Skeletal muscle satellite cell (primary cell): ENCODE measurements at regions not wholly inside any gene's neighbourhood (a gene's known extent, or its start where the extent isn't known, plus 50 kb on each side); places are given as distances from the start of the nearest gene placed in this dataset.

ENCODE experiments used
- H3K27me3 ChIP-seq: 2 replicates; pipeline ENCODE4 v1.7.0; 2013; ENCODE audit warnings: low read length; ENCODE audit not compliant: control insufficient read depth, insufficient read depth
- H3K36me3 ChIP-seq: 2 replicates; pipeline ENCODE4 v1.7.0; 2013; ENCODE audit warnings: mild to moderate bottlenecking, control low read depth, low read length; ENCODE audit not compliant: insufficient read depth
- H3K4me1 ChIP-seq: 2 replicates; pipeline ENCODE4 v1.7.0; 2013; ENCODE audit warnings: low read length; ENCODE audit not compliant: control insufficient read depth, insufficient read depth
- H3K4me2 ChIP-seq: 2 replicates; pipeline ENCODE4 v1.7.0; 2013; ENCODE audit warnings: mild to moderate bottlenecking, low read length
- H3K4me3 ChIP-seq: 2 replicates; pipeline ENCODE4 v1.7.0; 2013; ENCODE audit warnings: low read length
- H3K9ac ChIP-seq: 2 replicates; pipeline ENCODE4 v1.7.0; 2013; ENCODE audit warnings: mild to moderate bottlenecking, low read depth, low read length, moderate library complexity
- H3K9me3 ChIP-seq: replicated peaks from 2 replicates; pipeline ENCODE4 v1.7.0; 2013; ENCODE audit warnings: mild to moderate bottlenecking, control low read depth, low read length

- no peak overlapping the region for H3K4me3 ChIP-seq
These were observed 436.4 kb downstream of the ADAMTS20 start for GRCh38 chr12:43115441-43116160.

GRCh38 chr12:43114316-43114715, 437.7 kb downstream of the ADAMTS20 start:
- Histone ChIP-seq H3K4me3 (no peak overlapping the region), H3K9ac (no peak overlapping the region), H3K4me1 (no peaks in the 10 kb centered on the region), H3K27me3 (no peaks in the 10 kb centered on the region), H3K4me2 (no peak overlapping the region), H3K9me3 (no peaks in the 10 kb centered on the region), H3K36me3 (no peaks in the 10 kb centered on the region)

More at GRCh38 chr12:43115441-43116160, 436.4 kb downstream of the ADAMTS20 start:
- no peaks in the 10 kb centered on the region for H3K4me1 ChIP-seq
- no peak overlapping the region for H3K9ac ChIP-seq
- no peaks in the 10 kb centered on the region for H3K9me3 ChIP-seq
- H3K36me3 ChIP-seq = no peaks in the 10 kb centered on the region
- no peak overlapping the region for H3K4me2 ChIP-seq
- no peaks in the 10 kb centered on the region for H3K27me3 ChIP-seq

GRCh38 chr12:43113616-43114015, 438.4 kb downstream of the ADAMTS20 start:
- Histone ChIP-seq H3K4me1 (no peaks in the 10 kb centered on the region), H3K4me3 (no peak overlapping the region), H3K4me2 (no peak overlapping the region), H3K36me3 (no peaks in the 10 kb centered on the region), H3K27me3 (no peaks in the 10 kb centered on the region), H3K9ac (no peak overlapping the region), H3K9me3 (no peaks in the 10 kb centered on the region)

- no peak overlapping the region for H3K4me3 ChIP-seq
- no peaks in the 10 kb centered on the region for H3K9me3 ChIP-seq
- H3K4me2 ChIP-seq = no peak overlapping the region
- H3K27me3 ChIP-seq = no peaks in the 10 kb centered on the region
- H3K4me1 ChIP-seq = no peaks in the 10 kb centered on the region
- H3K9ac ChIP-seq = no peak overlapping the region
- no peaks in the 10 kb centered on the region for H3K36me3 ChIP-seq
These were observed 438.9 kb downstream of the ADAMTS20 start for GRCh38 chr12:43113135-43113534.

- no peaks in the 10 kb centered on the region for H3K36me3 ChIP-seq
- H3K4me1 ChIP-seq = no peaks in the 10 kb centered on the region
- no peaks in the 10 kb centered on the region for H3K9me3 ChIP-seq
- no peak overlapping the region for H3K4me3 ChIP-seq
- no peak overlapping the region for H3K9ac ChIP-seq
- H3K27me3 ChIP-seq = no peaks in the 10 kb centered on the region
- no peak overlapping the region for H3K4me2 ChIP-seq
These were observed 439.7 kb downstream of the ADAMTS20 start for GRCh38 chr12:43112101-43112920.

GRCh38 chr12:43111608-43112007, 440.4 kb downstream of the ADAMTS20 start:
- H3K4me2 ChIP-seq = no peak overlapping the region
- H3K4me3 ChIP-seq = no peak overlapping the region
- no peaks in the 10 kb centered on the region for H3K36me3 ChIP-seq
- H3K27me3 ChIP-seq = no peaks in the 10 kb centered on the region
- no peaks in the 10 kb centered on the region for H3K4me1 ChIP-seq
- no peaks in the 10 kb centered on the region for H3K9me3 ChIP-seq
- no peak overlapping the region for H3K9ac ChIP-seq

- Histone ChIP-seq H3K9ac (no peak overlapping the region), H3K36me3 (no peaks in the 10 kb centered on the region), H3K4me3 (no peak overlapping the region), H3K4me1 (peaks cover 3% of the 10 kb centered on the region), H3K27me3 (no peaks in the 10 kb centered on the region), H3K4me2 (no peak overlapping the region), H3K9me3 (no peaks in the 10 kb centered on the region)
These were observed 442.2 kb downstream of the ADAMTS20 start for GRCh38 chr12:43109631-43110345.

- Histone ChIP-seq H3K4me2 (no peak overlapping the region), H3K36me3 (no peaks in the 10 kb centered on the region), H3K4me1 (peaks cover 10% of the 10 kb centered on the region), H3K9me3 (no peaks in the 10 kb centered on the region), H3K4me3 (no peak overlapping the region), H3K9ac (no peak overlapping the region), H3K27me3 (no peaks in the 10 kb centered on the region)
These were observed 443.3 kb downstream of the ADAMTS20 start for GRCh38 chr12:43108656-43109055.

- Histone ChIP-seq H3K4me3 (no peak overlapping the region), H3K4me2 (no peak overlapping the region), H3K9ac (no peak overlapping the region), H3K27me3 (no peaks in the 10 kb centered on the region), H3K36me3 (no peaks in the 10 kb centered on the region), H3K9me3 (no peaks in the 10 kb centered on the region), H3K4me1 (peaks cover 10% of the 10 kb centered on the region)
These were observed 444.8 kb downstream of the ADAMTS20 start for GRCh38 chr12:43107026-43107775.

- peaks cover 10% of the 10 kb centered on the region for H3K4me1 ChIP-seq
- no peaks in the 10 kb centered on the region for H3K9me3 ChIP-seq
- H3K27me3 ChIP-seq = no peaks in the 10 kb centered on the region
- no peaks in the 10 kb centered on the region for H3K36me3 ChIP-seq
- no peak overlapping the region for H3K9ac ChIP-seq
- H3K4me2 ChIP-seq = no peak overlapping the region
- no peak overlapping the region for H3K4me3 ChIP-seq
These were observed 445.6 kb downstream of the ADAMTS20 start for GRCh38 chr12:43106355-43106754.

- no peaks in the 10 kb centered on the region for H3K9me3 ChIP-seq
- no peak overlapping the region for H3K9ac ChIP-seq
- no peak overlapping the region for H3K4me3 ChIP-seq
- no peaks in the 10 kb centered on the region for H3K36me3 ChIP-seq
- H3K27me3 ChIP-seq = no peaks in the 10 kb centered on the region
- H3K4me2 ChIP-seq = no peak overlapping the region
- peaks cover 10% of the 10 kb centered on the region for H3K4me1 ChIP-seq
These were observed 446.5 kb downstream of the ADAMTS20 start for GRCh38 chr12:43105426-43105981.
